HL-60/S4 treated with retinoic acid at 250 ng/mL for 4 days and 3 days (cell line): ENCODE measurements at regions not wholly inside any gene's neighbourhood (a gene's known extent, or its start where the extent isn't known, plus 50 kb on each side); places are given as distances from the start of the nearest gene placed in this dataset.

ENCODE experiments used
- in situ Hi-C: fragments of 300-500 bp; cut with MboI; formaldehyde crosslinking; loops from 2 replicates; pipeline ENCODE4 v1.7.0; 2022; ENCODE audit warnings: low sequenced_read_pairs

DNA sequence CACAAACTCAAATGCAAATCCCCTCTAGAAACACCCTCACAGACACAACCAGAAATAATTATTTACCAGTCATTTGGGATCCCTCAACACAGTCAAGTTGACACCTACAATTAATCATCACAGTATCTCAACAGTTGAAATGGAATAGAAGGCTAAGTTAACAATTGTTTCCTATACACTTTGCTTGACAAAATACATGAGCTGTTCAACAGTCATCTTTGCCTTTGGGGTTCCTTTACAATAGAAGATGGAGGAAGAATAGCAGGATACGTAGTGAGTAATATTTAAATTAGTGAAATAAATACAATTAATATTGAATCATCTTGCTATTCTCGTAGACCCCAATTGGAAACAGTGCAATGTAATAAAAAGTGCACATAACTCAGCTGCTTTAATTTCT lies 487.3 kb upstream of the ADAMTS5 start:
- in situ Hi-C loops = no loop called here

DNA sequence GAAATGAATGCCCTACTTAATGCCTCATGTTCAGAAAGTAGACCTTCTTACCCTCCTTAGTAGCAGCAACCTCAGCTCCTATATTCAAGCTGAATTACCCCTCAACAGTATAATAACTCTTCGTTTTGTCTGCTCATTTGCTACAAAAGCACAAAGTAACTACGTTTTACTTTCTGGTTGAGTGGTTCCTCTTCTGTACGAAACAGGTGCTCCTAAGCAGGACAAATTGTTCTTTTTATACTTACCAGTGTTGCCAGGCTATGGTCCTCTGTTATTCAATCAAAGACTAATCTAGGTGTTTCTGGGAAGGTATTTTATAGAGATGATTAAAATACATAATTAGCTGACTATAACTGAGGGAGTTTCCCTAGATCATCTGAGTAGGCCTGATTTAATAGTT lies 484.2 kb upstream of the ADAMTS5 start:
- in situ Hi-C loops = no loop called here

DNA sequence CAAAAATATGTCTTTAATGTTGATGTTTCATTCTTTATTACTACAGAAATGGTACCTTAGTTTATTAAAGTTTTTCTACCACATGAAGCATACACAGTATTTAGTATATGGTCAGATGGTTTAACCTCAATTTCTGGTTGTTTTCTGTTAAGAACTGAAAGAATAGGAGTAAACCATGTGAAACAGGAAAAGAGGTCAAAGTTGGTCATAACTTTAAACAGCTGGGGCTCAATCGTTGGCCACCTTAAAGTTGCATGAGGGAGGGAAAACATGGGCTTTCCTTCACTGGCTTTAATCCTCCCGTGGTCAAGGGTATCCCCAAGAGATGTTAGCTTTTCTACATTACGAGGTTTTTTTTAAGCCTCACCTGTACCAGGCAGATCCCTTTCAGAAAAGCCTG lies 483.3 kb upstream of the ADAMTS5 start:
- in situ Hi-C loops = no loop called here

DNA sequence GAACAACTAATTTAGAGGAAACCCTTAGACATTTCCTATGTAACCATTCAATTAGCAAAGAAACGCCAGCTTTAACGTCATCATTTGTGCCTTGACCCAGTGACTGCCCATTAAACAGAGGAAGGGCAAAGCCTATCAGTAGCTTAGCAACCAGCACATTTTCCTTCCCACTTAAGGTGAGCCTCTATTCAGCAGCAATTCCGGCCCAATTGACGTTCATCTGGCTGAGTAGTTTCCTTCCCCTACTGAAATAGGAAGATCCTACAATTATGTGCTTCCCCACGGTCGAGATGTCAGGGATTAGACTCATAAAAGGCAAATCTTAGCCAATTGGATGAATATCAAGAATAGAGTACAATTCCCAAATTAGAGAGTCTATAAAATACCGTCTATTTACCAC lies 482.1 kb upstream of the ADAMTS5 start:
- in situ Hi-C loops = no loop called here

DNA sequence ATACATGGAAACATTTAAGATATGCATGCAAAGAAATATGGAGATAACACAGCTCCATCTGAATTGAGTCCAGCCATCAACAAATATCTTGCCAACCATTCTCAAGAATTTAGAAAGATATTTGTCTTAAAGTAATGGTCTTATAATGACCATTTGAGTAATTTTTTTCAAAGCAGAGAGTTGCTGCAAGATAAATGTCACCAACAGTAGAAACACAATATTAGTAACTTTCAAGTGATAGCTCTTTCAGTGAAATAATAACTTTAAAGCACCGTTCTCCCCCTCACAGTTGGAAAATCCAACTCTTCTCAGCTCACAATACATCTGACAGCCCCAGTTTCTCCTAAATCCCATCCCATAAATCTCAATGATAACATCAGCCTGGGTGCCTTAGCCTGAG lies 481.0 kb upstream of the ADAMTS5 start:
- in situ Hi-C loops = no loop called here

DNA sequence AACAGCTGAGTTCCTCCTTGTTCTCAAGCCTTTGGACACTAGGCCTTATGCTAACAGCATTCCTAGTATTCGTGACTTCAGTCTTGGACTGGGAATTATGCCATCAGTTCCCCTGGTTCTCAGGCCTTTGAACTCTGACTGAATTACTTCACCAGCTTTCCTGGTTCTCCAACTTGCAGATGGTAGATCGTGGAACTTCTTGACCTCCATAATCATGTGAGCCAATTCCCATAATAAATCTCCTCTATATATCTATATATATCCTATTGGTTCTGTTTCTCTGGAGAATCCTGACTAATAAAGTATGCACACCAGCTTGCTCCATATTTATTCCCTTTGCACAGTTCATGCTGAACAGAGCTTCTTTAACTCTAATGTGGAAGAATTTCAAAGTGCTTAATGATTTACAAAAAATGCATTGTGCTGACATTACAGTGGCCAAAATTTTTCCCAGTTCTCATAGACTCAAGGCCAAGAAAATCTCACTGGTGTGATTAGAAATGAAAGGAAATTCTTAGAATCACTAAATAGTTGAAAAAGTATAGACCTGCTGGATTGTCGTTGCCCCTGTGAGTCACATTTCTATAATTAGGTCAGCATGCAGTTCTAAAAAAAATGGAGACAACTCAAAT lies 462.9 kb upstream of the ADAMTS5 start:
- in situ Hi-C loops = no loop called here

DNA sequence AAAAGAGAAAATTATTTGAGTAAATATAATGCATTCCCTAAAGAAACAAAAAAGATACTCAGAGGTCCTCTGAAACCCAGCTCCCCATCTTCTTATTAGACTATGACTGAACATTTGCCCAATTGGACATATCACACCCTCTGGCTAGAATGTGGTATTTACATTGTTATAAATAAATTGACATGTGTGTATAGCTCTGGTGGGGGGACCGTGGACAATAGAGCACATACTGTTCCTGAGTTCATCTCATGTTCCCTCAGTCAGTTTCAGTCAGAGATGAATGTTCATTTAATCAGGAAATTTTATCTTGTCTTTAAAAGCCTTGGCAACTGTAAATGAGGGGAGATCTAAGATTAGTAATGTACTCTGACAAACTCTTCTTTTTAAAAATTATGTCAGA lies 459.3 kb upstream of the ADAMTS5 start:
- in situ Hi-C loops = no loop called here

DNA sequence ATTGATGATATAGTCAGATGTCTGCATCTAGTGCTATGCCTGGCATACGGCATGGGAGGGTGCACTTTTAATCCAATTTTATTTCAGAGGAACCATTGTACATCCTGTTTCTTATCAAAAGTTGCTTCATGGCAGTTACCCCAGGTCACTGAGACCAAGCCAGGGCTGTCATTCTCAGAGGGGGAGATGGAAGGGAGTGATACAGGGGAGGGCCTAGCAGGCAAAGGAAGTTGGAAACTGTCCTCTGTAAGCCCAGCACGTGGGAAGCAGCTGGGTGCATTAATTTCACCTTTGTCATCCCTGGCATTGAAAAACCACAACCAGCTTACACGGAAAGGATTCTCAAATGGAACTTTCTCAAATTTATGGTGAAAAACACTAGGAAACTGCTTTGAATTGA lies 458.7 kb upstream of the ADAMTS5 start:
- in situ Hi-C loops = no loop called here

DNA sequence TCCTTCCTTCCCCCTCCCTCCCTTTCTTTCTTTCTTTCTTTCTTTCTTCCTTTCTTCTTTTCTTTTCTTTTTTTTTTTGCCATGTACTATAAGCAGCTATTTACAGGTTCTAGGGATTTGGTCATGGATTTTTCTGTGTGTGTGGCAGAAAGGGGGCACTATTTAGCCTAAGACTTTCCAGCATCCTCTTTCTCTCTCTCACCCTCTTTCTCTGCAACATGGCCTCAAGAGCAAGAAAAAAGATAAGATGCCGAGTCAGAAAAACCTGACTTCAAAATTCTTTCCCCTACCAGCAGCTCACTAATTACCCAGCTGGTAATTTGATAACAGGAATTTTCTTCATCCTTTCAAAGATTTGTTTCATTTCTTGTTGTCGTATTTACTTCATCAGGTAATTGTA lies 458.3 kb upstream of the ADAMTS5 start:
- in situ Hi-C loops = no loop called here

DNA sequence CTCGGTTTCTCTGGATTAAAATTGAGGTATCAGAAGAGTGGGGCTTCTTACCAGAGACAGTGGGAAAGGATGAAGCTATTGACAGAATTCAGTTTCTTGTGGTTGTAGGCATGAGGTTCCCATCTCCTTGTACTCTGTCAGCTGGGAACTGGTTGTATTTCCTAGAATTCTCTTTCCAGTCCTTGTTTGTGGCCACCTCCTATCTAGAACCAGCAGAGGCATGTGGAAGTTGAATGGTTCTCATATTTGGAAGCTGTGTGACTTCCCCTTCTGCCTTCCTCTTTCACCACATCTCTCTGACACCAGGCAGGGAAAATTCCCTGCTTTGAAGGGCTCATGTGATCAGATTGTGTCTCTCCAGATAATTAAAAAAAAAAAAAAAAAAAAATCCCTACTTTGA lies 457.7 kb upstream of the ADAMTS5 start:
- in situ Hi-C loops = no loop called here

DNA sequence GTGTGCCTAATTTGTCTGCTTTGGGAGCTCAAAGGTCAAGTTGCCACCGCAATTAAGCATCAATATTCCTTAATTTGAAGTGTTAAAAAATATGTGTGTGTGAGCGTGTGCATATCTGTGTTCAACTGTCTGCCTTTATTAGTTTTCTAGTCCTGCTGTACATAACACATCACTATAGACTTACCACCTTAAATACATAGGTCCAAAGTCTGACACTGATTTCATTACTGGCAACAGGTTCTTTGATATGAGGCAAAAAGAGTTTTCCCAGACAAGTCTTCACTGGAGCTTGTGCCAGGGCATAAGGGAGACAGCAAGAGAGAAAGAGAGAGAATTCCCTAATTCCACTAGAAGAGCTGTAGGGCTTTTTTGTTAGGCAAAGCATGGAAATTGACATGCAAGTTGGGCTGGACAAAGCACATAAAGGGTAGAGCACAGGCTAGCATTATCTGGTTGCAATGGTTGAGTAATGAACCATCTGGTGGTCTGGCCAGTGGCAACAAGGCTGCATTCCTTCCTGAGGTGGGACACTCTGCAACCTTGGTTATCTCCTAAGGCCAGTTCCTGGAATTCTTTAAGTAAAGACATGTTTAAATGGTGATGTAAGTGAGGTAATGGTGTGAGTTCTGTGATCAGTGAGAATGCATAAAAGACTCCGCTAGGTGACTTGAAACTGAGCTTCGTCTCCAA lies 457.2 kb upstream of the ADAMTS5 start:
- in situ Hi-C loops = no loop called here

DNA sequence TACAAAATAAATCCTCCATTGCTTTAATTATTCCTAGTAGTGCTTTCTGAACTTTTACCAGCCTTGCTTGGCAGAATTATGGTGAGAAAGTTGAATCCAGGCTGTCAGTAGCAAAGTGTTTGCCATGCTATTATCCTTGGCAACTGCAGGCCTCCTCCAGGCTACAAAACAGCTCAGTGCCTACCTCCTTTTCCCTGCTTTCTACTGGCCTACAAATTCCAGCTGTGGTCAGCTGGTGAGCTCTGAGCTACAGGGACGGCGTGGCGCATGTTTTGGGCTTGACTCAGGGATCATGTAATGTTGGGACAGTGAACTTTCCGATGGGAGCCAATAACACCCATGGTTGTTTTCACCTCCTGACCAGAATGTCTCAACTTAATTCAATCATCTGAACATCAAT lies 456.1 kb upstream of the ADAMTS5 start:
- in situ Hi-C loops = no loop called here

DNA sequence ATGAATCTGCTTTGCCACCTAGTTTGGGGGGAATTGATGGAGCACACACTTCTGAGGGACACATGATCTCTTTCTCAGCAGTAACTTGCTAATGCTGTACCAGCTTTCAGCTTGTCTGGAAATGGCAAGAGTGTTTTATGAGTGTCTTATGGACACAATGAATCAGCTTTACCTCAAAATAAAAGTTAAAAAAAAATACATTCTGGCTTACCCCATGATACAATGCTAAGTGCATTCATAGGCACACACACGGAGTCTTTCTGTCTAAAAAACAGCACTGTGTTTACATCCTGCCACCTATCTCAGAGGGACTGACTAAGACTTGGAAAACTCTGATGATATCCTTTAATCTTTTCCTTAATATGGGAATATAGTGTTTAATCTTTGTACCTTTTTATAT lies 455.5 kb upstream of the ADAMTS5 start:
- in situ Hi-C loops = no loop called here

DNA sequence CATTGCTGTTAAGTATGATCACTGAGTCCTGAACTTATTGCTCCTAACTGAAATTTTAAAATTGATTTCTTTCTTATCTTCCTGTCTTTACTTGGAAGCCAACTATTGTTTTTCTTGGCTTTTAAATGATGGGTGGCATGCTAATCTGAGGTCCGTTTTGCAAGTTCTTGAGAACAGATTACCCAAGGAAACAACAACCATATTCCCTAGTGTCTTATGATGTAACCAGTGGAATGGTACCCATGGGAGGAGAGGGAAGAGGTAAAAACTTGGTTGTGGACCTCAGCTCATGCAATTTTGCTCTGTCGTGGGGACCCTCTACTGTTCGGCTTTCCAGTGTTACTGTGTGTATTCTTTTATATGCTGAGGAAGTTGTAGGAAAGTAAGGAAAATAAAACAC lies 454.8 kb upstream of the ADAMTS5 start:
- in situ Hi-C loops = no loop called here

DNA sequence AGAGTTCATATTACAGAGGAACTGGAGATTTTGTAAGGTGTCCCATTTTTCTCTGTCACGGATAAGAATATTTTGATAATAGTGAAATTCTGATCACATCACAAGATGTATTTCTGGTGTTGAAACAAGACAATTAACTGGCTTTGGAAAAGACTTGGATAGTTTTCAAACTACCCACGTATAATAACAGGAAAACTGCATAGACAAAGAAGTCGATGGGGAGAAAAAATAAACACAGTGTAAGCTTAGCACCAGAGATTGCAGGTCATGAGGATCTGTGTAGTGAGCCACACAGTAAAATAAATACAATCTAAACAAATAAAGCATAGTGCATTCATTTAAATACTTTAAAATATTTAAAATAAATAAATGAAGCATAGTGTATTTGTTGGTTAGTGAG lies 452.3 kb upstream of the ADAMTS5 start:
- in situ Hi-C loops = no loop called here

DNA sequence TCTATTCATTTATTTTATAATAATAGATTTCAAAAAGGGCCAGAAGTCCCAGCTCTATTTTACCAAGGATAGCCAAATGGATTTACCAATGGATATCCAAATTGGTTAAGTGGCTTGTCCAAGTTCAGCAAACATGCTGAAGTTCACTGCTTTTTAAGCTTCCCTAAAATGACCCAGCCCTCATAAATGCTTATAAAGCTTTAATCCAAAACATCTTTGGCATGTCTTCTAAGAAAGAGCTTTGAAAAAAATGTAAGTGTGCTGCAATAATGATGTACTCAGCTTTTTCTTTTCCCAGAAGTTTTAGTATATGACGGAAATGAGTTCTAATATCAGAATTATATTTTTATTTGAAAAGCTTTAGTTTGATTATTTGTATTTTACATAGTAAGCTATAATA lies 451.5 kb upstream of the ADAMTS5 start:
- in situ Hi-C loops = no loop called here

DNA sequence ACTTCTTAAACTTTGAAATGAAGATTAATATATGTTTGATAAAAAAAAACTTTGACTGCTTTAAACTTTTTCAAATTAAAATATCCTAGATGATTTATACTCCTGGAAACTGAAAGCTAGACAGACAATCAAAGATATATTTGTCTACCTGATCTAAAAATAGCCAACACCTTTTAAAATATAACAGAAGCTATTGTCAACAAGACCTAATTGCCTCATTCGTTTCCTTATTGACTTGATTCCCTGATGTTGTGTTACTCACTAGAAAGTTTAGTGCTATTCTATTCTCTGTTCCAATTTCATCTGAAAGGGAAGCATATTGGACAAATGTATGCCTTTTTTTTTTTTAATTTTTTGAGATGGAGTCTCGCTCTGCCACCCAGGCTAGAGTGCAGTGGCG lies 445.6 kb upstream of the ADAMTS5 start:
- in situ Hi-C loops = no loop called here

DNA sequence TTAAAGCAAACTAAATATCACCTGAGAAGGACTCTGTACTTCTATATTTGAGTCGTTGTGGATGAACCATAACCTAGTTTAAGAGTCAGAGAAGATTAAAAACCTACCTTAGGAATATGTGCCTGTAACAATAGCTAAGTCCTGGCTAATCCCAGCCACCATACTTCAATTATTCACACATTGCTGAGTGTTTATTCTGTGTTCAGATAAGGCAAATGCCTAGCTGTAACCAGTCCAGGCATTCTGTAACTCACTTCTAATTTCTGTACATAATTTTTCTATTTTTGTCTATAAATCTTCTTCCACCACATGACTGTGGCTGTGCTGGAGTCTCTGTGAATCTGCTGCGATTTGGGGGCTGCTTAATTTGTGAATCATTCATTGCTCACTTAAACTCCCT lies 441.9 kb upstream of the ADAMTS5 start:
- in situ Hi-C loops = no loop called here

DNA sequence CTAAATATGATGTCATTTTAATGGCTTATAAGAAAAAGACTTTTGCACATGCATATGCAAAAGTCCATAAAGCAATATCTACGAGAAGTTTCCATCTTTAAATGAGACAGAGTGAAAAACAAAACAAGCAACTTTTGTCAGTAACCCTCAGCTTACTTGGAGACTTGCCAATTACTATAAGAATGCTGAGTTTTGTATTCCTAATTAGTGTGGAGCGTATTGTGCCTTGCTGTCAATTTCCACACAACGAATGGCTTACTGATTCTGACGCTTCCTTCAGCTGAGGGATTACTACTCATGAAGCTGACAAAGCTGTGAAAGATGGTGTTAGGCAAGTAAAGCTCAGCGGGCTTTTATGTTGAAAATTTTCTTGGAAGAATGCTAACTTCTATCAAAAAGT lies 440.4 kb upstream of the ADAMTS5 start:
- in situ Hi-C loops = no loop called here

DNA sequence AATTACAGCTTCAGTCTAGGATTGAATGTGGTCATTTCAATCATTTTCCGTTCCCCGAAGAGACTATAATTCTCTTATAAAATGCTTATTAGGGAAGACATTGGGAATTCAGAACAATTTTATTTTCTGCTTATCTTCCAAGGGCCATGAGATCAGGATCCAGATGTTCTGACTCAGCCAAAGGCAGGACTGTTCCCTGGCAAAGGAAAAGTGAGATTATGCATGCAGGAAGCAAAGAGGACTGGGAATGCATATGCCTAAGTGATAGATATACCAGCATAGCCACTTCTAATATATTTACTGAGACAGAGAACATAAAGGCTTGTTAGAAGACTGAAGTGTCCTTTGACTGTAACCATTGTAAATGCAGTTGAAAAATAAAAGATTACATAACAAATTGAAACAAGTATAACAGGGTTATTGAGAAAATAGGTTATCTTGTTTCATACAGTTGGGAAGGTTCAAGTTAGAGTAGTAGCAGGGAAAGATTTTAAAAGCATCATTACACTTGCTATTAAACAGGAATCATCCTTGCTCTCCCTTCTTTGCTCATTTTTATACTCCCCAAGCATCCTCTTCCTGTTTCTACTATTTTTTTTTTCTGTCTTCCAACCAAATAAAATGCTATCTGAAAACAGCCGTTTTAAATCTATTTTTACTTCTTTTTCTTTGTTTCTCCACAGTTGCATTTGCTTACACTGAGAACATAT lies 439.6 kb upstream of the ADAMTS5 start:
- in situ Hi-C loops = no loop called here

DNA sequence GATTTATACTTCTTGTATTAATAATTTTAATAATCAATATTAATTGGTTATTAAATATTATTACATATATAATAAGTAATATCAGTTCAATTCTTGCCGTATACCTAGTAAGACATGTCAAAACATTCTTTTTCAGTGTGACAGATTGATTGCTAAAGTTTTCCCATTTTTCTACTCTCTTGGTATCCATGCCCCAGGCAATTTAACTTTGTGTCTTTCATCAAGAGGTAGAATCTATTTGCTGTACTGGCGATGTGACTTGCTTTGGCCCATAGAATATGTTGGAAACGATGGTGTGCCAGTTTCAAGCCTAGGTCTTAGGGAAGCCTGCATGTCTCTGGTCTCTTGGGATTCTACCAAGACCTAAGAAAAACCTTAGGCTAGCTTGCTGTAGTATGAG lies 436.1 kb upstream of the ADAMTS5 start:
- in situ Hi-C loops = no loop called here

DNA sequence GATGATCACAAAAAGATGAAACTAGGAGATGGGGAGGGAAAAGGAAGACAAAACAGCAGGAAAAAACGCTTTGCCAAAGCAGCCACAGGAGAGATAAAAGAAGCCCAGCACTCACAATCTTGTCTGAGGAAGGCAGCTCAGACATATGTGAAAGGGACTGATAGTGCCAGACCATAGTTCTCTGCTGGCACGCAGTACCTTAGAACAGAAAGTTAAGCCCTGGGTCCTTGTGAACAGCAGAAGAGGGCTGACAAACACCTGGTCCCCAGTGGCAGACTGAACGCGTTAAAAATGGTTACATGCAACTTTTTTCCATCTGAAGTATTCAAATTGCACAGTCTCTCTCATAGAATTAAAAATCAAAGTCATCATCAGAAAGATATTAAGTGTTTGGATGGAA lies 433.2 kb upstream of the ADAMTS5 start:
- in situ Hi-C loops = no loop called here
